HepG2 (cell line): ENCODE measurements at regions not wholly inside any gene's neighbourhood (a gene's known extent, or its start where the extent isn't known, plus 50 kb on each side); places are given as distances from the start of the nearest gene placed in this dataset.

Source experiments
- CBFB ChIP-seq: sonication (generic); formaldehyde crosslinking; IDR thresholded peaks from 2 replicates; pipeline ENCODE4 v1.4.0; 2020; ENCODE audit warnings: missing genetic modification reagents
- KDM5A ChIP-seq: fragments of 200-600 bp; sonication (generic); IDR thresholded peaks from 2 replicates; pipeline ENCODE4 v1.7.0; 2018; ENCODE audit warnings: antibody characterized with exemption, mild to moderate bottlenecking, low read length, borderline replicate concordance
- PCBP1 ChIP-seq: fragments of 200-400 bp; formaldehyde crosslinking; IDR thresholded peaks from 2 replicates; pipeline ENCODE4 v1.6.1; 2017; ENCODE audit warnings: mild to moderate bottlenecking, low read depth, low read length, borderline replicate concordance
- SOX5 ChIP-seq: IDR thresholded peaks from 2 replicates; pipeline ENCODE4 v1.6.1; 2016; ENCODE audit warnings: borderline replicate concordance
- SP140L ChIP-seq: sonication (generic); formaldehyde crosslinking; IDR thresholded peaks from 2 replicates; pipeline ENCODE4 v1.4.0; 2020; ENCODE audit warnings: missing genetic modification reagents, borderline replicate concordance
- ZFP41 ChIP-seq: sonication (generic); formaldehyde crosslinking; IDR thresholded peaks from 2 replicates; pipeline ENCODE4 v1.4.0; 2020; ENCODE audit warnings: mild to moderate bottlenecking, missing genetic modification reagents, borderline replicate concordance
- ZNF12 ChIP-seq: sonication (generic); formaldehyde crosslinking; IDR thresholded peaks from 2 replicates; pipeline ENCODE4 v1.5.0; 2020; ENCODE audit warnings: missing genetic modification reagents
- ZNF235 ChIP-seq: sonication (generic); formaldehyde crosslinking; IDR thresholded peaks from 2 replicates; pipeline ENCODE4 v1.8.1; 2023; ENCODE audit warnings: mild to moderate bottlenecking, missing genetic modification reagents, borderline replicate concordance
- ZNF317 ChIP-seq: sonication (generic); formaldehyde crosslinking; IDR thresholded peaks from 2 replicates; pipeline ENCODE4 v1.5.0; 2020; ENCODE audit warnings: mild to moderate bottlenecking, missing genetic modification reagents
- ZNF441 ChIP-seq: sonication (generic); formaldehyde crosslinking; IDR thresholded peaks from 2 replicates; pipeline ENCODE4 v1.7.0; 2021; ENCODE audit warnings: missing genetic modification reagents, borderline replicate concordance
- ZNF451 ChIP-seq: sonication (generic); formaldehyde crosslinking; IDR thresholded peaks from 2 replicates; pipeline ENCODE4 v1.5.0; 2020; ENCODE audit warnings: mild to moderate bottlenecking, missing genetic modification reagents
- ZNF549 ChIP-seq: sonication (generic); formaldehyde crosslinking; IDR thresholded peaks from 2 replicates; pipeline ENCODE4 v1.5.0; 2020; ENCODE audit warnings: missing genetic modification reagents
- ZNF615 ChIP-seq: sonication (generic); formaldehyde crosslinking; IDR thresholded peaks from 2 replicates; pipeline ENCODE4 v1.5.0; 2020; ENCODE audit warnings: mild to moderate bottlenecking, missing genetic modification reagents, borderline replicate concordance
- ZNF761 ChIP-seq: sonication (generic); formaldehyde crosslinking; conservative IDR thresholded peaks from 2 replicates; pipeline ENCODE4 v1.4.0; 2020; ENCODE audit warnings: mild to moderate bottlenecking, missing genetic modification reagents
- ZNF816 ChIP-seq: sonication (generic); formaldehyde crosslinking; IDR thresholded peaks from 2 replicates; pipeline ENCODE4 v1.8.0; 2022; ENCODE audit warnings: missing genetic modification reagents, mild to moderate bottlenecking, borderline replicate concordance
- ZSCAN12 ChIP-seq: sonication (generic); formaldehyde crosslinking; IDR thresholded peaks from 2 replicates; pipeline ENCODE4 v1.9.0; 2021; ENCODE audit warnings: mild to moderate bottlenecking, missing genetic modification reagents
- ZSCAN31 ChIP-seq: sonication (generic); formaldehyde crosslinking; IDR thresholded peaks from 2 replicates; pipeline ENCODE4 v1.5.0; 2020; ENCODE audit warnings: low read depth, mild to moderate bottlenecking, missing genetic modification reagents
- TF ChIP-seq, protein P1 (sequence below): sonication (generic); formaldehyde crosslinking; IDR thresholded peaks from 2 replicates; pipeline ENCODE4 v1.4.0; 2020; ENCODE audit warnings: missing genetic modification reagents
- TF ChIP-seq, protein P2 (sequence below): sonication (generic); formaldehyde crosslinking; IDR thresholded peaks from 2 replicates; pipeline ENCODE4 v1.8.0; 2023; ENCODE audit warnings: mild to moderate bottlenecking, missing genetic modification reagents
- TF ChIP-seq, protein P3 (sequence below): sonication (generic); formaldehyde crosslinking; IDR thresholded peaks from 2 replicates; pipeline ENCODE4 v1.4.0; 2020; ENCODE audit warnings: missing genetic modification reagents, borderline replicate concordance
- TF ChIP-seq, protein P4 (sequence below): sonication (generic); formaldehyde crosslinking; IDR thresholded peaks from 2 replicates; pipeline ENCODE4 v1.4.0; 2020; ENCODE audit warnings: missing genetic modification reagents
- TF ChIP-seq, protein P5 (sequence below): sonication (generic); formaldehyde crosslinking; IDR thresholded peaks from 2 replicates; pipeline ENCODE4 v1.4.0; 2020; ENCODE audit warnings: mild to moderate bottlenecking, missing genetic modification reagents

DNA sequence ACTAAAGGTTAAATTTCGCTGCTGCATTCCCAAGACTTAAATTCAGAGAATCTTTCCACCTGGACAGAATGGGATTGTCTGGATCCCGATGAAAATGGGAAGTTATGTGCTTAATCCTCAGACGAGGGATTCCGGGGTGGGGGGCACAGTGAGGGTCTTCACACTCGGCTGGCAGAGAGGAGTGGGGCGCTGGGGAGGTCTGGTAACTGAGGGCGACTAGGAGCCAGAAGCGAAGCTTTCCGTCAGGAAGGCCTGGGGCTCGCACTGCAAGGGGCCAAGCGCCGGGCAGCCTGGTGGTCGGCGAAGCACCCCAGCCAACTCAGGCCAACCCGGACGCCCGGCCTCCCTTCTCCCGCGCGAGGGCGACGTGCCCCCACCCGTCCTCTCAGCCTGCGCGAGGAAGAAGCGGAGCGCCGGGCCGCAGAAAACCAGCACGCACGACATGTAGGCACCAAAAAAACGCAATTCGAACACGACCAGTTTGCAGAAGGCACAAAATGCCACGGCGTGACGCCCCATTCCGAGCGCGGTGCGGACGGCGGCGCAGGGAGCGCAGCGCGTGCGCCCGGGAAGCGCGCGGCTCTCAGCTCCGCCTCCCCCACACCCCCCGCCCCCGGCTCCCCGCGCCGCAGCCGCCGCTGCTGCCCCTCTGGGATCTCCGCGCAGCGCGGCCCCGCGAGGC lies 188.1 kb downstream of the ZEB2 start (continued):
- TF ChIP-seq ZNF615 (CRISPR knock-in tag): no peak
- no peak for TF ChIP-seq ZNF549 (CRISPR knock-in tag)
- TF ChIP-seq ZNF451 (CRISPR knock-in tag): no peak
- TF ChIP-seq, protein P1, sequence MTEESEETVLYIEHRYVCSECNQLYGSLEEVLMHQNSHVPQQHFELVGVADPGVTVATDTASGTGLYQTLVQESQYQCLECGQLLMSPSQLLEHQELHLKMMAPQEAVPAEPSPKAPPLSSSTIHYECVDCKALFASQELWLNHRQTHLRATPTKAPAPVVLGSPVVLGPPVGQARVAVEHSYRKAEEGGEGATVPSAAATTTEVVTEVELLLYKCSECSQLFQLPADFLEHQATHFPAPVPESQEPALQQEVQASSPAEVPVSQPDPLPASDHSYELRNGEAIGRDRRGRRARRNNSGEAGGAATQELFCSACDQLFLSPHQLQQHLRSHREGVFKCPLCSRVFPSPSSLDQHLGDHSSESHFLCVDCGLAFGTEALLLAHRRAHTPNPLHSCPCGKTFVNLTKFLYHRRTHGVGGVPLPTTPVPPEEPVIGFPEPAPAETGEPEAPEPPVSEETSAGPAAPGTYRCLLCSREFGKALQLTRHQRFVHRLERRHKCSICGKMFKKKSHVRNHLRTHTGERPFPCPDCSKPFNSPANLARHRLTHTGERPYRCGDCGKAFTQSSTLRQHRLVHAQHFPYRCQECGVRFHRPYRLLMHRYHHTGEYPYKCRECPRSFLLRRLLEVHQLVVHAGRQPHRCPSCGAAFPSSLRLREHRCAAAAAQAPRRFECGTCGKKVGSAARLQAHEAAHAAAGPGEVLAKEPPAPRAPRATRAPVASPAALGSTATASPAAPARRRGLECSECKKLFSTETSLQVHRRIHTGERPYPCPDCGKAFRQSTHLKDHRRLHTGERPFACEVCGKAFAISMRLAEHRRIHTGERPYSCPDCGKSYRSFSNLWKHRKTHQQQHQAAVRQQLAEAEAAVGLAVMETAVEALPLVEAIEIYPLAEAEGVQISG: peak; percentile 26; the same call in 1 of the 2 replicates
- TF ChIP-seq ZNF761 (CRISPR knock-in tag): no peak
- peak; percentile 38; the same call in 1 of the 2 replicates for TF ChIP-seq SOX5
- 0 out of 2 replicates have a peak, but pooled peaks have one; percentile 30 for TF ChIP-seq PCBP1
- TF ChIP-seq, protein P2, sequence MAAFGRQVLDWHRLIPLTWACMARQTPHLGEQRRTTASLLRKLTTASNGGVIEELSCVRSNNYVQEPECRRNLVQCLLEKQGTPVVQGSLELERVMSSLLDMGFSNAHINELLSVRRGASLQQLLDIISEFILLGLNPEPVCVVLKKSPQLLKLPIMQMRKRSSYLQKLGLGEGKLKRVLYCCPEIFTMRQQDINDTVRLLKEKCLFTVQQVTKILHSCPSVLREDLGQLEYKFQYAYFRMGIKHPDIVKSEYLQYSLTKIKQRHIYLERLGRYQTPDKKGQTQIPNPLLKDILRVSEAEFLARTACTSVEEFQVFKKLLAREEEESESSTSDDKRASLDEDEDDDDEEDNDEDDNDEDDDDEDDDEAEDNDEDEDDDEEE (CRISPR knock-in tag): peak; percentile 58; the same call in 1 of the 2 replicates
- TF ChIP-seq ZNF317 (CRISPR knock-in tag): peak; percentile 53; the same call in 1 of the 2 replicates
- TF ChIP-seq, protein P3, sequence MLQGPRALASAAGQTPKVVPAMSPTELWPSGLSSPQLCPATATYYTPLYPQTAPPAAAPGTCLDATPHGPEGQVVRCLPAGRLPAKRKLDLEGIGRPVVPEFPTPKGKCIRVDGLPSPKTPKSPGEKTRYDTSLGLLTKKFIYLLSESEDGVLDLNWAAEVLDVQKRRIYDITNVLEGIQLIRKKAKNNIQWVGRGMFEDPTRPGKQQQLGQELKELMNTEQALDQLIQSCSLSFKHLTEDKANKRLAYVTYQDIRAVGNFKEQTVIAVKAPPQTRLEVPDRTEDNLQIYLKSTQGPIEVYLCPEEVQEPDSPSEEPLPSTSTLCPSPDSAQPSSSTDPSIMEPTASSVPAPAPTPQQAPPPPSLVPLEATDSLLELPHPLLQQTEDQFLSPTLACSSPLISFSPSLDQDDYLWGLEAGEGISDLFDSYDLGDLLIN (CRISPR knock-in tag): peak; percentile 61; the same call in 1 of the 2 replicates
- TF ChIP-seq ZSCAN12 (CRISPR knock-in tag): no peak; the same call in 1 of the 2 replicates
- peak; percentile 76; the same call in 1 of the 2 replicates for TF ChIP-seq ZNF816
- TF ChIP-seq SP140L: 0 out of 2 replicates have a peak, but pooled peaks have one; percentile 31
- TF ChIP-seq CBFB (CRISPR knock-in tag): no peak; the same call in 1 of the 2 replicates
- no peak; the same call in 1 of the 2 replicates for TF ChIP-seq ZFP41 (CRISPR knock-in tag)
- TF ChIP-seq ZNF441 (CRISPR knock-in tag): 0 out of 2 replicates have a peak, but pooled peaks have one; percentile 27
- 0 out of 2 replicates have a peak, but pooled peaks have one; percentile 18 for TF ChIP-seq ZNF235
- TF ChIP-seq, protein P4, sequence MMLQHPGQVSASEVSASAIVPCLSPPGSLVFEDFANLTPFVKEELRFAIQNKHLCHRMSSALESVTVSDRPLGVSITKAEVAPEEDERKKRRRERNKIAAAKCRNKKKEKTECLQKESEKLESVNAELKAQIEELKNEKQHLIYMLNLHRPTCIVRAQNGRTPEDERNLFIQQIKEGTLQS (CRISPR knock-in tag): peak; percentile 24; the same call in 1 of the 2 replicates
- TF ChIP-seq ZNF12 (CRISPR knock-in tag): 0 out of 2 replicates have a peak, but pooled peaks have one; percentile 51
- no peak for TF ChIP-seq ZSCAN31 (CRISPR knock-in tag)
- TF ChIP-seq, protein P5, sequence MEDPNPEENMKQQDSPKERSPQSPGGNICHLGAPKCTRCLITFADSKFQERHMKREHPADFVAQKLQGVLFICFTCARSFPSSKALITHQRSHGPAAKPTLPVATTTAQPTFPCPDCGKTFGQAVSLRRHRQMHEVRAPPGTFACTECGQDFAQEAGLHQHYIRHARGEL (CRISPR knock-in tag): no peak
- no peak for TF ChIP-seq KDM5A
